ENCODE measurements at regions not wholly inside any gene's neighbourhood (a gene's known extent, or its start where the extent isn't known, plus 50 kb on each side); places are given as distances from the start of the nearest gene placed in this dataset.

DNA sequence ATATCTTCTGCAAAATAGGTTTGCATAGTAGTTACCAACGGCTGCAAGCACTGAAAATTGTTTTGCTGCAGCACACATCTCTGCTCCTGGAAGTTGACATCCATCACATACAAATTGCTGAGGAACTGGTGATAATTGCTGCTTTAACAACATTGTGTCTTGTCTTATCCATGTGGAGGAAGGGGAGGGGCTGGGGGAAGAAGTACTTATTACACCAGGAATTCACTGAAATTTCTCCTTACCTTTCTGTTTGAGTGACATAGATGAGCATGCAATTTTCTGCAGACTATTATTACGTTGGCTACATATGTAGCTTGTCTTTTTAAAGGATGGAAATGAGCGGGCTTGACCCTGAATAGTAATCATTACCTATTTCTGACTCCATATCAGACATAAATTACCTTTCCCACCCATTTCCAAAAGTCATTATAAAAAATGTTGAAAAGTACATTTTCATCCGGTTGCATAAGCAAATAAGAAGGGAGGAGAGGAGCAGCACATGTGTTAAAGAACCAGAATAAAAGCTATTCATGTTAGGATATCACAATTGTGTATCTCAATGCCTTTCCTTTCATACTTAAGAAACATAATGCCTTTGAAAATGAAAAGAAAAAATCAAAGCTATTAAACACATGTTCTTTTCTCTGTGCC, 1905.6 kb downstream of the PCDH7 start:
- TF ChIP-seq, protein P1, sequence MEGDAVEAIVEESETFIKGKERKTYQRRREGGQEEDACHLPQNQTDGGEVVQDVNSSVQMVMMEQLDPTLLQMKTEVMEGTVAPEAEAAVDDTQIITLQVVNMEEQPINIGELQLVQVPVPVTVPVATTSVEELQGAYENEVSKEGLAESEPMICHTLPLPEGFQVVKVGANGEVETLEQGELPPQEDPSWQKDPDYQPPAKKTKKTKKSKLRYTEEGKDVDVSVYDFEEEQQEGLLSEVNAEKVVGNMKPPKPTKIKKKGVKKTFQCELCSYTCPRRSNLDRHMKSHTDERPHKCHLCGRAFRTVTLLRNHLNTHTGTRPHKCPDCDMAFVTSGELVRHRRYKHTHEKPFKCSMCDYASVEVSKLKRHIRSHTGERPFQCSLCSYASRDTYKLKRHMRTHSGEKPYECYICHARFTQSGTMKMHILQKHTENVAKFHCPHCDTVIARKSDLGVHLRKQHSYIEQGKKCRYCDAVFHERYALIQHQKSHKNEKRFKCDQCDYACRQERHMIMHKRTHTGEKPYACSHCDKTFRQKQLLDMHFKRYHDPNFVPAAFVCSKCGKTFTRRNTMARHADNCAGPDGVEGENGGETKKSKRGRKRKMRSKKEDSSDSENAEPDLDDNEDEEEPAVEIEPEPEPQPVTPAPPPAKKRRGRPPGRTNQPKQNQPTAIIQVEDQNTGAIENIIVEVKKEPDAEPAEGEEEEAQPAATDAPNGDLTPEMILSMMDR (IDR thresholded peaks at IDR 0.05 in 4 of 5, conservative IDR thresholded peaks at IDR 0.05 in 1 of 5), result no peak
- no peak for TF ChIP-seq POLR2A (IDR thresholded peaks at IDR 0.05)
